Activated T-helper 1 cell treated with anti-CD3 and anti-CD28 coated beads, Interleukin-2, amount 50 U/mL, for 16 hours (primary cell): ENCODE measurements at regions not wholly inside any gene's neighbourhood (a gene's known extent, or its start where the extent isn't known, plus 50 kb on each side); places are given as distances from the start of the nearest gene placed in this dataset.

Experiments
- DNase-seq, 2 donors: peaks; one replicate each; pipeline ENCODE4 v3.0.0-alpha.2; 2020; ENCODE audit warnings: low read depth in 1 of 2, low spot score in 1 of 2

GRCh38 chr12:47561746-47562145, 144.1 kb downstream of the RPAP3 start:
- DNase-seq: no peak

- no peak for DNase-seq
Observed at GRCh38 chr12:47560415-47560814, 145.4 kb downstream of the RPAP3 start.

- no peak for DNase-seq
Observed at GRCh38 chr12:47558625-47559345, 147.0 kb downstream of the RPAP3 start.

- DNase-seq: no peak
Observed at GRCh38 chr12:47557386-47557785, 148.4 kb downstream of the RPAP3 start.

GRCh38 chr12:47556261-47557030, 149.4 kb downstream of the RPAP3 start:
- no peak for DNase-seq

GRCh38 chr12:47554046-47554653, 151.7 kb downstream of the RPAP3 start:
- no peak for DNase-seq

GRCh38 chr12:47553266-47553665, 152.6 kb downstream of the RPAP3 start:
- no peak for DNase-seq

GRCh38 chr12:47551426-47551851, 154.4 kb downstream of the RPAP3 start:
- no peak for DNase-seq

GRCh38 chr12:47549258-47549657, 156.6 kb downstream of the RPAP3 start:
- no peak for DNase-seq

GRCh38 chr12:47548401-47548800, 157.4 kb downstream of the RPAP3 start:
- no peak for DNase-seq

- no peak for DNase-seq
Observed at GRCh38 chr12:47547077-47547476, 158.8 kb downstream of the RPAP3 start.

- DNase-seq: no peak
Observed at GRCh38 chr12:47545938-47546609, 159.8 kb downstream of the RPAP3 start.

GRCh38 chr12:47534695-47535094, 171.1 kb downstream of the RPAP3 start:
- DNase-seq: no peak

- DNase-seq: no peak
Observed at GRCh38 chr12:47530050-47530449, 175.8 kb downstream of the RPAP3 start.

GRCh38 chr12:47527816-47528215, 178.0 kb downstream of the RPAP3 start:
- no peak for DNase-seq

GRCh38 chr12:47520029-47520428, 185.8 kb downstream of the RPAP3 start:
- no peak for DNase-seq

- DNase-seq: no peak
Observed at GRCh38 chr12:47517122-47517521, 188.7 kb downstream of the RPAP3 start.

GRCh38 chr12:47509398-47509851, 196.4 kb downstream of the RPAP3 start:
- DNase-seq: no peak

- DNase-seq: no peak
Observed at GRCh38 chr12:47507221-47507620, 198.6 kb downstream of the RPAP3 start.

GRCh38 chr12:47504775-47505446, 200.9 kb downstream of the RPAP3 start:
- DNase-seq: no peak

- DNase-seq: no peak
Observed at GRCh38 chr12:47493801-47494200, 212.0 kb downstream of the RPAP3 start.
